ENCODE measurements at regions not wholly inside any gene's neighbourhood (a gene's known extent, or its start where the extent isn't known, plus 50 kb on each side); places are given as distances from the start of the nearest gene placed in this dataset.

DNA sequence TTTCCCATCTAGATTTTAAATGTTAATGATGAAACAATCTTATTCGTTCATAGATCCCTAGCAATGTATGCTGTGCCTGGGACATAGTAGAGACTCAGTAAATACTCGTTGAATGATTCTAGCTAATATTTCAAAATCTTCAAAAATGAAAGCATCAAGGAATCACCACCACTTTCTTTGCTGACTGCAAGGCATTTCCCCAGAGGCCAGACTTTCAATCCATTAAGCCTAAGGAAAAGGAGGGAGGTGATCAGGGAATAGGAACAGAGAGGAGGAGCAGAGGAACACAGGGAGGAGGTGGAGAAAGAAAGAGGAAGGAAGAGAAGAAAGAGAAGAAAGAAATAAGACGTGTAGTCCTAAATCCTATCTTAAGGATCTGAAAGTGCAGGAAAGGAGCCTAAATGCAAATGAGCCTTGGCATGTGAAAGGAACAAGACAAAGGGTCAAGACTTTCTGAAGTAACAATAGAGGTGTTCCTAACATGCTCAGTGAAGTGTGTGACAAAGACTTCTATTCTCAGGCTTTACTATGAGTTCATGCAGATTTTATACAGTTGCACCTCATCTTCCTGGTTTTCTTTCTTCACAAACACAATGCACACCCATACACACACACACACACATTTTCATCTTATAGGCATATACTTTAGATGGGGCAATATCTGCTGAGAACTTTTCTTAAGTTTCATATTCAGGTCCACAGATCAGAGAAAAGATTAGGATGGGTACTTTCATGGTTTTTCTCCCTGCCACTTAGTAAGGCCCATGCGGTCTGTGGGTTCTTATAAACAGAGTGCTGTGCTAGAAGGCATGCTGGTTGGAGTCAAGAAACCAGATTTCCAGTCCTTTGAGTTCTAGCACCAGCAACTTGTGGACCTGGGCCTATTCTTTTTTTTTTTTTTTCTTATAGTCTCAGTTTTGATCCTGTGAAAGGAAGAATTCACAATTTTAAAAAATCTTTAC lies 512.2 kb upstream of the TNC start:
- no peak for DNase-seq

DNA sequence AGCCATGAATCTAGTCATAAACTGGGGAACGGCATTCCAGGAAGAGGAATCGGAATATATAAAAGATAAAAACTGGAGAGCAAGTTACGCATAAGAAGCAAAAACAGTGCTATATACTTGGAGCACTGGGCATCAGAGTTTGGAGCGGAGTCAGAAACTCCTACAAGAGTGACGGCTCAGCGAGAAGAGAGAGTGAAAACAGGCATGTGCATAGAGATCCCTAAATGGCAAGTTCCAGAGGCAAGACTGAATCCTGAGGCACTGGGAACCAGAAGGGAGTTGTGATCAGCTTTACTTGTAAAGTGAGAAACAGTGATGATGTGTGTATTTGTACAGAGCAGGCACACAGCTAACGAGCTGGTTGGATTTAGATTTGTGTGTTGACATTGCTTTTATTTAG lies 514.4 kb upstream of the TNC start:
- no peak for DNase-seq

GRCh38 chr9:115633104-115633503 lies 515.1 kb upstream of the TNC start:
- DNase-seq: no peak

DNA sequence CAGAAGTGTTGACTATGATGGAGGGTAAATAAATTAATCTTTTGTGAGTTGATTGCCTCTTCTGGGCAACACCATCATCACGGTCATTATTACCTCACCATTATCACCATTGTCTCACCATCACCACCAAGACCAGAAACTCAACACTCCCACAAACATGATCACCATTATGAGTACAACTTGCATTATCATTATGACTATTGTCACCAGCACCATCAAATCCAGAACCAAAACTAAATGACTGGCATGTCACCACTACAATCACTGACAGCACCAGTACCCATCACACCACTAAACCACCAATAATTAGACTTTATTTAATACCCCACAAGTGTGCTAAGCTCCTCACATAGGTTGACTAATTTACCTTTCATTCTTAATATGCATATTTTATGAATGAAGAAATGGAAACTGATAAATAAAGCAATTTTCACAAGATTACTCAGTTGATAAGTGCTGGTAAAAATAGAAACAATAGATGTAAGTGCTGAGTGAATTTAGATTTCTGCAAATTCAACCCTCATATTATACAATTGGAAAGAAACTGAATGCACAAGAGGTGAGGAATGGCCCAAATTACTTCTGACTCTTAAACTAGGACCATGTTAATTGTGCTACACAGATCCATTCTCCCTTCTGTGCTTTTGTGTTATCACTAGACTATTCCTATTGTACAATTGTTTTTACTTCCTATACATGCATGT lies 517.8 kb upstream of the PAPPA start:
- no peak for DNase-seq

DNA sequence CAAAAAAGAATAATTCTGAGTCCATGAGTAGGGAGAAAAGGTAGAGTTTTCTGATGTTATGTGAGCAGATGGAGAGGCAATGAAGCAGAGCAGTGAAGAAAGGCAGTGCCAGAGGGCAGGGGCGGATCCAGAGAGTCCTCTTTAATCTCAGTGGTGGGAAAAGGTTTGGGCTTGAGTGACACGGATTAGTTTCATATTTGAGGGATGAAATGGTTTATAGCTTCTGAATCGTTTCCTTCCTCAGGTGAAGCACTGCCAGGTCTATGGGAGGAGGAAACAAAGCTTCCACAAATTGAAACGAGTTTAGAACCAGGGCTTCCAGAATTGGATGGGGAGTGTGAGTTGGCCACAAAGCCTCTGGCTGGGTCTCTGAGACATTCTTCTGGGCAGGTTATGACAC lies 517.0 kb upstream of the PAPPA start:
- peak; percentile 20 for DNase-seq

DNA sequence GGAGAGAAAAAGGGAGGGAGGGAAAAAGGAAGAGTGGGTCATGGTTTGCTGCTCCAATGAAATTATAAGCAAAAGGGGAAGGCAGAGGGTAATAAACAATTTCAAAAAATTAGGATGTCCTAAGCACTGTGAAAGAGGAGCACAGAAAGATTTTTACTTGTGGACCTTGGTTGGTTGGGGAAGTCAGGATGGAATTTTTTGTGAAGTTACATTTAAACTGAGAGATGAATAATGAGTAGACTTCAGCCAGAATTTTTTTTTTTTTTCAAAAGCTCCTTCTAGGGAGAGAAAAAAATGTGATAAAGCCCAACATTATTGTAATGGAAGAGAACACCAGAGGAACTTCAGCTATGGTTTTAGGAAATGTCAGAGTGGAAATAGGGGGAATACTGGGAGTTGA lies 515.9 kb upstream of the PAPPA start:
- no peak for DNase-seq

DNA sequence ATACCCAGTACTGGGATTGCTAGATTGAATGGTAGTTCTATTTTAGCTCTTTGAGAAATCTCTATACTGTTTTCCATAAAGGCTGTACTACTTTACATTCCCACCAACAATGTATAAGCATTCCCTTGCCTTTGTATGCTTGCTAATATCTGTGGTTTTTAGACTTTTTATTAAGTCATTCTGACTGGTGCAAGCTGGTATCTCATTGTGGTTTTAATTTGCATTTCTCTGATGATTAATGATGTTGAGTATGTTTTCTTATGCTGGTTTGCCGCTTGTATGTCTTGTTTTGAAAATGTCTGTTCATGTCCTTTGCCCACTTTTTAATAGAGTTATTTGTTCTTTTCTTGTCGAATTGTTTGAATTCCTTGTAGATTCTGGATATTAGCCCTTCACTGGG lies 512.7 kb upstream of the PAPPA start:
- DNase-seq: no peak

DNA sequence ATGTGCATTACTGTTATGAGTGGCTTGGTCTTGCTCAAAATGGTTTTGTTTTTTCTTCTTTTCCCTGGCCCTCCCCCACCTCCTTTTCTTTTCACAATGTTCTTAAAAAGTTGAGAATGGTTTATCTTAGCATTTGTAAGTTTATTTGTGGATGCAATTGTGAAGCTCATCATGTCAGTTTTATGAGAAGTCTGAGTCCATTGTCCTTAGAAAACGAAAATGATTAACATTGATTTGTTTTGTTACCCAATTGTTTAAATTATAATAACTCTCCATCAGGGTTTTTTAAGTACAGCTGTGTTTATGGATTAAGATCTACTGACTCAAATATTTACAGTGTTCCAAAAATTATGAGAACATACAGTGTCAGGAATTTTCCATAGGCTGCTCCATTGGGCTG lies 511.3 kb upstream of the PAPPA start:
- no peak for DNase-seq

GRCh38 chr9:115643948-115644727 lies 509.5 kb upstream of the PAPPA start:
- no peak for DNase-seq

DNA sequence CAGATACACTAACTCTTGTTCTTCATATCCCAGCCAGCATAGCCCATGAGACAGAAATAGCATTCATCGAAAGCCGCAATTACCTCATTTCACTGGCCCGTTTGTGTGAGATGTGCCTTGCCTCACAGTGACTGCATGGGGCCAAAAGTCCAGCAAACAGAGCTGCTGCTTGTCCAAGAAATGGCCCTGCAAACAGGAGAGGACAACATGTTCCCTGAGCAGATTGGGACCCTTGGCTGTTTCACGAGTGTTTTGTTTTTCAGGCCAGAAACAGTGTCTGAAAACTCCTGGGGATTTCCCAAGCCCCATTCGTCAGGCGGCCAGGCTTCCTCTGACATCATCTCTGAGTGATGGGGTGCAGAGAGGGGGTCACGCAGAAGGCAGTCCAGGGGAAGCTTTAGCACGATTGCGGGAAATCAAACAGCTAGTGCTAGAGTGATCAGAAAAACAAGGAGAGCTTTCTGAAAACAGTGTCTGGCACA lies 503.6 kb upstream of the PAPPA start:
- no peak for DNase-seq

DNA sequence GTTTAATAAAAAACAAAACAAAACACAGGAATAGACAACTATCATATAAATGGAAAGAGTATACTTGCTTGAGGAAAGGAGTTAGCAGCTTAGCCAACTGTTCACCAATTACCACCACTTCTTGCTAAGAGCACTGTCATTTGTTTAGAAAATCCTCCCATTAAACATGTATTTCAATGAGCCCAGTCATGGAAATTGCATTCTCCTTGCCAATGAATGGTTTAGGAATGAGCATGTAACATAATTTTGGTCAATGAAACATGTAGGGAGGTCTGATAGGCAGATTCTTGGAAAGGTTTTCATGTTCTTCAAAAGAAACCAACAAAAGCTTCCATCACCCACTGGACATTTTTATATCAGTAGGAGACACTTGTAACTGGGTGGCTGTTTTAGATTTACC lies 502.8 kb upstream of the PAPPA start:
- DNase-seq: no peak

GRCh38 chr9:115651461-115651860 lies 502.1 kb upstream of the PAPPA start:
- DNase-seq: no peak

GRCh38 chr9:115653171-115653606 lies 500.4 kb upstream of the PAPPA start:
- DNase-seq: no peak

GRCh38 chr9:115657695-115658094 lies 495.9 kb upstream of the PAPPA start:
- DNase-seq: no peak

- no peak for DNase-seq
Observed at GRCh38 chr9:115665519-115665918, 488.1 kb upstream of the PAPPA start.

DNA sequence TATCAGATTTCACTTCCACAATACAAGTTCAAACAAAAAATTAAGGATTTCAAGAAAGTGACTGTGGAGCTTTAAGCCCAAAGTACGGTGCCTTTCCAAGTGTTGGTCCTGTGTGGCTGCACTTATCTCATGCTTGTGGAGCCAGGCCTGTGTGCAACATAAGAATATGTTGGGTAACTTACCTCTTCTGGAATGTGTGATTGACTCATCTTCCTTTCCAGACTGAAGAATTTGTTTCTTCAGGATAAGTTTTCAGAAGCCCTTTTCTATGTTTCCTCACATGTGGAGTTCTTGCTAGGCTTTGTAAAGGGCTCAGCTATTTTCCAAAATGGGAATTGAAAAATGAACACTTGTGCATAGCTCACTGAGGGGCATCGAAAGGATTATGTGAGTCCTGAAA lies 485.1 kb upstream of the PAPPA start:
- DNase-seq: no peak

- no peak for DNase-seq
Observed at GRCh38 chr9:115671236-115671962, 482.2 kb upstream of the PAPPA start.

DNA sequence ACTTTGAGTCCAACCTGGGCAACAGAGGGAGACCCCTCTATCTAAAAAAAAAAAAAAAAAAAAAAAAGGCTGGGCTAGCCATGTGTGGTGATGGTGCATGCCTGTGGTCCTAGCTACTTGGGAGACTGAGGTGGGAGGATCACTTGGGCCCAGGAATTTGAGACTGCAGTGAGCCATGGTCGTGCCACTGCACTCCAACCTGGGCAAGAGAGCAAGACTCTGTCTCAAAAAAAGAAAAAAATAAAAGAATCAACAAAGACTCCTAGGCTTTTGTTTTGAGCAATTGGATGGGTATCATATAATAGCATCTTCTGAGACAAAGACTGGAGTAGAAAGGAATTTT lies 481.7 kb upstream of the PAPPA start:
- DNase-seq: no peak

GRCh38 chr9:115672477-115673316 lies 480.9 kb upstream of the PAPPA start:
- DNase-seq: no peak

- no peak for DNase-seq
Observed at GRCh38 chr9:115673599-115673998, 480.0 kb upstream of the PAPPA start.

DNA sequence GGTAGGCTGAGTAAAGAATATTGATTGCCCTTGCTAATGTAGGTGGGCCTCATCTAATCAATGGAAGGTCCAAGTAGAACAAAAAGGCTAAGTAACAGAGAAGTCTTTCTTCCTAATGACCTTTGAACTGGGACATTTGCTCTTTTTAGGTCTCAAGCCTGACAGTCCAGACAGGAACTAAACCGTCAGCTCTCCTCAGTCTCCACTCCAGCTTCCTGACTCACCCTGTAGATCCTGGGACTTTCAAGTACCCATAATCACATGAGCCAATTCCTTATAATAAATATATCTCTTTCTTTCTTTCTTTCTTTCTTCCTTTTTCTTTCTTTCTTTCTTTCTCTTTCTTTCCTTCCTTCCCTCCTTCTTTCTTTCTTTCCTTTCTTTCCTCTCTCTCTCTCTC lies 479.5 kb upstream of the PAPPA start:
- no peak for DNase-seq

DNA sequence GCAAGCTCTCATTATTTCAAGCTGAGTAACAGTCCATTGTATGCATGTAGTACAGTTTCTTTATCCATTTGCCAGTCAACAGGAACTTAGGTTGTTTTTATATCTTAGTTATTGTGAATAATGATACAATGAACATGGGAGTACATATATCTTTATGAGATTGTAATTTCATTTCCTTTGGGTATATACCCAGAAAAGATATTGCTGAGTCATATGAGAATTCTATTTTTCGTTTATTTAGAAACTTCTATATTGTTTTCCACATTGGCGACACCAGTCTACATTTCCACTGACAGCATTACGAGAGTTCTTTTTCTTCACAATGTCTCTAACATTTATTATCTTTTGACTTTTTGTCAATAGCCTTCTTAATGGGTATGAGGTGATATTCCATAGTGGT lies 477.8 kb upstream of the PAPPA start:
- no peak for DNase-seq

Measured in NCI-H2171 (cell line).